Astrocyte (in vitro differentiated cells and primary cell): ENCODE measurements at regions not wholly inside any gene's neighbourhood (a gene's known extent, or its start where the extent isn't known, plus 50 kb on each side); places are given as distances from the start of the nearest gene placed in this dataset.

Source experiments
- CTCF ChIP-seq: IDR thresholded peaks from 2 replicates; pipeline ENCODE4 v1.5.1; 2011; ENCODE audit warnings: low read depth, mild to moderate bottlenecking, inconsistent platforms, low read length, moderate library complexity; ENCODE audit not compliant: insufficient read depth
- EZH2 ChIP-seq: IDR thresholded peaks from 2 replicates; pipeline ENCODE4 v1.6.1; 2012; ENCODE audit warnings: mild to moderate bottlenecking, low read length, inconsistent platforms; ENCODE audit not compliant: insufficient read depth

- no peak for TF ChIP-seq CTCF
- TF ChIP-seq EZH2, result no peak
Observed at GRCh38 chr1:103905363-103905762, 155.7 kb downstream of the AMY1C start.
